ENCODE measurements at regions not wholly inside any gene's neighbourhood (a gene's known extent, or its start where the extent isn't known, plus 50 kb on each side); places are given as distances from the start of the nearest gene placed in this dataset.

DNA sequence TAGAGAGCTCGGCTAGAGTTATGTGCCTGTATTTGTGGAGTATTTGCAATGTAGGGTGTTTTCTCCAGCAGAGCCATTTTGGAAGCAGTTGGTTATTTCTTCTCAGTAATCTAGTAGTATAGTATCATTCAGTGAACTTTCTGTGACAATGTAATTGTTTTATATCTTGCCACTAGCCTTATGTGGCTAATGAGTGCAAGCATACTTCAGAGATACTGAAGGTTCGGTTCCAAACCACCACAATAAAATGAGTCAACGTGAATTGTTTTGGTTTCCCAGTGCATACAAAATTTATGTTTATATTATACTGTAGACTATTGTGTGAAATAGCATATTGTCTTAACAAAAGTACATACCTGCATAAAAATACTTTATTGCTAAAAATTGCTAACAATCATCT lies 286.9 kb upstream of the TBL1XR1 start:
- no peak for TF ChIP-seq ZNF70 (CRISPR knock-in tag; IDR thresholded peaks at IDR 0.05)
- TF ChIP-seq PATZ1 (CRISPR knock-in tag; IDR thresholded peaks at IDR 0.05; ENCODE audit: borderline replicate concordance): no peak
- no peak for TF ChIP-seq ISL1 (CRISPR knock-in tag; IDR thresholded peaks at IDR 0.05)
- no peak for TF ChIP-seq ZNF565 (CRISPR knock-in tag; conservative IDR thresholded peaks at IDR 0.05; ENCODE audit: low read depth)
- no peak for TF ChIP-seq RARB (CRISPR knock-in tag; IDR thresholded peaks at IDR 0.05)
- TF ChIP-seq ARNTL (CRISPR knock-in tag; IDR thresholded peaks at IDR 0.05; ENCODE audit: borderline replicate concordance, low read depth): no peak

Data from SK-N-SH treated with all-trans-retinoic acid at 6 μM for 48 hours (cell line).